Panc1 (cell line): ENCODE measurements at regions not wholly inside any gene's neighbourhood (a gene's known extent, or its start where the extent isn't known, plus 50 kb on each side); places are given as distances from the start of the nearest gene placed in this dataset.

Experiments
- ATAC-seq: fragments of 200-7000 bp; cut with Tn5 transposase; 2 replicates; pipeline ENCODE4 v1.9.1; 2020; ENCODE audit warnings: mild to moderate bottlenecking, moderate library complexity
- BruUV-seq: library from RNA; stranded (reverse); fragments of 400-500 nt; replicated peaks from 2 replicates; lab custom pipeline; 2021; lab: Mats Ljungman, UMichigan
- CTCF ChIA-PET: fragments of 300-600 bp; sonication (Branson Sonifier 250); formaldehyde crosslinking; loops from one replicate; lab custom pipeline; 2022; ENCODE audit warnings: antibody characterized with exemption; lab: Charles Lee
- POLR2A ChIA-PET: fragments of 300-600 bp; sonication (Branson Sonifier 250); formaldehyde crosslinking; loops from one replicate; lab custom pipeline; 2022; ENCODE audit warnings: antibody characterized with exemption; lab: Charles Lee
- DNase-seq: peaks from one replicate; pipeline ENCODE4 v3.0.0-alpha.2; 2010; ENCODE audit warnings: low read depth, low spot score
- H3K27ac ChIP-seq: 2 replicates; pipeline ENCODE4 v1.5.1; 2011; ENCODE audit warnings: mild to moderate bottlenecking, low read length, inconsistent platforms
- H3K27me3 ChIP-seq: fragments of 200-500 bp; sonication (Bioruptor generic); 2 replicates; pipeline ENCODE4 v1.6.0; 2014; ENCODE audit warnings: low read length, inconsistent platforms; ENCODE audit not compliant: control insufficient read depth, insufficient read depth
- H3K36me3 ChIP-seq: fragments of 200-500 bp; sonication (Bioruptor generic); 2 replicates; pipeline ENCODE4 v1.5.1; 2014; ENCODE audit warnings: inconsistent platforms, mild to moderate bottlenecking, low read length, moderate library complexity; ENCODE audit not compliant: control insufficient read depth, insufficient read depth
- H3K4me1 ChIP-seq: 2 replicates; pipeline ENCODE4 v1.5.1; 2011; ENCODE audit warnings: inconsistent platforms, mild to moderate bottlenecking, low read length, moderate library complexity; ENCODE audit not compliant: control insufficient read depth, insufficient read depth
- H3K4me3 ChIP-seq, 2 experiments: 2 replicates each; pipeline ENCODE4 v1.5.1; 2011 to 2012; ENCODE audit warnings: low read depth in 2 of 2, low read length in 2 of 2, mild to moderate bottlenecking in 2 of 2, inconsistent platforms in 1 of 2, moderate library complexity in 1 of 2
- H3K9me3 ChIP-seq: fragments of 200-500 bp; sonication (Bioruptor generic); 2 replicates; pipeline ENCODE4 v1.5.1; 2014; ENCODE audit warnings: low read depth, mild to moderate bottlenecking, inconsistent platforms, low read length, moderate library complexity; ENCODE audit not compliant: control insufficient read depth, insufficient read depth
- CTCF ChIP-seq: fragments of 450-650 bp; IDR thresholded peaks from 2 replicates; pipeline ENCODE4 v1.5.1; 2017; ENCODE audit warnings: mild to moderate bottlenecking
- POLR2AphosphoS5 ChIP-seq: IDR thresholded peaks from 2 replicates; pipeline ENCODE4 v1.6.1; 2012; ENCODE audit warnings: mild to moderate bottlenecking, low read depth, low read length, moderate library complexity
- REST ChIP-seq, 2 experiments: IDR thresholded peaks; 2 replicates each; pipeline ENCODE4 v1.6.1; 2011 to 2012; ENCODE audit warnings: low read depth in 2 of 2, control low read depth in 1 of 2, low read length in 1 of 2, mild to moderate bottlenecking in 1 of 2, moderate library complexity in 1 of 2; ENCODE audit not compliant: insufficient read depth in 1 of 2
- SIN3A ChIP-seq: IDR thresholded peaks from 2 replicates; pipeline ENCODE4 v1.6.1; 2012; ENCODE audit warnings: low read depth, mild to moderate bottlenecking, low read length, moderate library complexity, borderline replicate concordance; ENCODE audit not compliant: insufficient read depth
- TCF7L2 ChIP-seq: IDR thresholded peaks from 2 replicates; pipeline ENCODE4 v1.6.1; 2011; ENCODE audit warnings: mild to moderate bottlenecking, low read depth, low read length, inconsistent platforms
- in situ Hi-C: cut with HindIII; loops from 2 replicates; pipeline ENCODE4 v1.10.0; 2016; ENCODE audit warnings: low sequenced_read_pairs, low pct_unique_long_range_greater_than_20kb
- intact Hi-C: fragments of 100-400 bp; cut with micrococcal nuclease; formaldehyde crosslinking; loops from one replicate; pipeline ENCODE4 v1.10.0; 2022; ENCODE audit not compliant: unreplicated experiment

- in situ Hi-C loops (no loop called here), intact Hi-C loops (no loop called here)
- ATAC-seq (no peak), DNase-seq (no peak)
- Histone ChIP-seq H3K27me3 (no peaks in the 10 kb centered on the region), H3K9me3 (no peaks in the 10 kb centered on the region), H3K4me1 (no peaks in the 10 kb centered on the region), H3K4me3 (no peak overlapping the region), H3K27ac (no peak overlapping the region), H3K36me3 (no peaks in the 10 kb centered on the region)
- ChIA-PET CTCF (no interaction called here), POLR2A (no interaction called here)
- TF ChIP-seq REST (IDR thresholded peaks at IDR 0.05; ENCODE audit: insufficient read depth in 1 of 2, low read depth in 2 of 2, low read length in 1 of 2) (no peak), SIN3A (no peak), POLR2AphosphoS5 (no peak), TCF7L2 (no peak), CTCF (no peak)
- BruUV-seq, result no TSS peak
Observed at GRCh38 chr16:13672196-13672595, 247.8 kb upstream of the ERCC4 start.

GRCh38 chr16:13680021-13680889 lies 239.7 kb upstream of the ERCC4 start:
- in situ Hi-C loops (no loop called here), intact Hi-C loops (no loop called here)
- H3K36me3 ChIP-seq, result no peaks in the 10 kb centered on the region
- no peak for DNase-seq
- ChIA-PET POLR2A (no interaction called here), CTCF (no interaction called here)
- no TSS peak for BruUV-seq
- H3K9me3 ChIP-seq, result no peaks in the 10 kb centered on the region
- H3K4me1 ChIP-seq, result 0 out of 2 replicates have a peak, but pooled peaks cover 2% of the 10 kb centered on the region
- no peak overlapping the region for H3K27ac ChIP-seq
- H3K27me3 ChIP-seq, result peaks cover 2% of the 10 kb centered on the region; the same call in 1 of the 2 replicates
- ATAC-seq, result no peak
- TF ChIP-seq REST (IDR thresholded peaks at IDR 0.05; ENCODE audit: insufficient read depth in 1 of 2, low read depth in 2 of 2, low read length in 1 of 2), result no peak
- TF ChIP-seq POLR2AphosphoS5, result no peak
- no peak for TF ChIP-seq CTCF
- no peak for TF ChIP-seq SIN3A
- TF ChIP-seq TCF7L2, result no peak
- H3K4me3 ChIP-seq, result no peak overlapping the region
